Immature natural killer cell (primary cell): ENCODE measurements at regions not wholly inside any gene's neighbourhood (a gene's known extent, or its start where the extent isn't known, plus 50 kb on each side); places are given as distances from the start of the nearest gene placed in this dataset.

Source experiments
- DNase-seq, 3 donors: peaks; one replicate each; pipeline ENCODE4 v3.0.0; 2022; ENCODE audit warnings: mixed read lengths in 1 of 3
- H3K27ac Mint-ChIP-seq, 6 donors: one replicate each; pipeline ENCODE4 v1.8.0; 2020; ENCODE audit warnings: mixed read lengths in 6 of 6, mild to moderate bottlenecking in 5 of 6, inconsistent platforms in 4 of 6, moderate library complexity in 3 of 6
- H3K27me3 Mint-ChIP-seq, 3 donors: one replicate each; pipeline ENCODE4 v1.8.0; 2020 to 2021; ENCODE audit warnings: low read depth in 3 of 3, mild to moderate bottlenecking in 3 of 3, mixed read lengths in 3 of 3, moderate library complexity in 3 of 3, inconsistent platforms in 1 of 3
- H3K36me3 Mint-ChIP-seq, 3 donors: one replicate each; pipeline ENCODE4 v1.8.0; 2020; ENCODE audit warnings: mixed read lengths in 3 of 3, inconsistent platforms in 2 of 3, mild to moderate bottlenecking in 2 of 3
- H3K4me1 Mint-ChIP-seq, 2 donors: one replicate each; pipeline ENCODE4 v1.8.0; 2020; ENCODE audit warnings: inconsistent platforms in 2 of 2, mild to moderate bottlenecking in 2 of 2, mixed read lengths in 2 of 2, moderate library complexity in 1 of 2
- H3K4me3 Mint-ChIP-seq, 5 donors: one replicate each; pipeline ENCODE4 v1.8.0; 2020; ENCODE audit warnings: mild to moderate bottlenecking in 5 of 5, mixed read lengths in 5 of 5, inconsistent platforms in 3 of 5, moderate library complexity in 3 of 5
- H3K9me3 Mint-ChIP-seq, 6 donors: one replicate each; pipeline ENCODE4 v1.8.0; 2020; ENCODE audit warnings: mild to moderate bottlenecking in 6 of 6, mixed read lengths in 6 of 6, inconsistent platforms in 4 of 6, moderate library complexity in 3 of 6

GRCh38 chr4:140297221-140297570, 76.2 kb upstream of the SCOC start:
- Mint-ChIP-seq H3K36me3 (no peaks in the 10 kb centered on the region), H3K9me3 (no peaks in the 10 kb centered on the region), H3K4me3 (no peak overlapping the region), H3K27ac (no peak overlapping the region), H3K4me1 (no peaks in the 10 kb centered on the region), H3K27me3 (peaks cover 0 to 5% (median 5%) of the 10 kb centered on the region in 3 donors)
- DNase-seq = no peak

- Mint-ChIP-seq H3K36me3 (no peaks in the 10 kb centered on the region), H3K4me1 (no peaks in the 10 kb centered on the region), H3K27ac (no peak overlapping the region), H3K4me3 (no peak overlapping the region), H3K9me3 (no peaks in the 10 kb centered on the region), H3K27me3 (peaks cover 0 to 5% (median 5%) of the 10 kb centered on the region in 3 donors)
- DNase-seq = no peak
Measured at GRCh38 chr4:140296335-140297220, 76.9 kb upstream of the SCOC start.

GRCh38 chr4:140293979-140294378, 79.5 kb upstream of the SCOC start:
- H3K4me1 Mint-ChIP-seq = no peaks in the 10 kb centered on the region
- no peaks in the 10 kb centered on the region for H3K9me3 Mint-ChIP-seq
- no peaks in the 10 kb centered on the region for H3K36me3 Mint-ChIP-seq
- DNase-seq = no peak
- H3K27me3 Mint-ChIP-seq = peaks cover 0 to 5% (median 0%) of the 10 kb centered on the region in 3 donors
- H3K4me3 Mint-ChIP-seq = no peak overlapping the region
- no peak overlapping the region for H3K27ac Mint-ChIP-seq

- no peaks in the 10 kb centered on the region for H3K27me3 Mint-ChIP-seq
- H3K36me3 Mint-ChIP-seq = no peaks in the 10 kb centered on the region
- DNase-seq = no peak
- H3K27ac Mint-ChIP-seq = no peak overlapping the region
- no peak overlapping the region for H3K4me3 Mint-ChIP-seq
- H3K4me1 Mint-ChIP-seq = no peaks in the 10 kb centered on the region
- no peaks in the 10 kb centered on the region for H3K9me3 Mint-ChIP-seq
Measured at GRCh38 chr4:140291259-140291658, 82.2 kb upstream of the SCOC start.

GRCh38 chr4:140289486-140289885, 84.0 kb upstream of the SCOC start:
- no peaks in the 10 kb centered on the region for H3K27me3 Mint-ChIP-seq
- DNase-seq = no peak
- H3K27ac Mint-ChIP-seq = no peak overlapping the region
- H3K4me1 Mint-ChIP-seq = no peaks in the 10 kb centered on the region
- no peaks in the 10 kb centered on the region for H3K9me3 Mint-ChIP-seq
- no peaks in the 10 kb centered on the region for H3K36me3 Mint-ChIP-seq
- H3K4me3 Mint-ChIP-seq = no peak overlapping the region

GRCh38 chr4:140286456-140286855, 87.0 kb upstream of the SCOC start:
- Mint-ChIP-seq H3K27me3 (peaks cover 0 to 2% (median 0%) of the 10 kb centered on the region in 3 donors), H3K4me1 (no peaks in the 10 kb centered on the region)

GRCh38 chr4:140284456-140284855, 89.0 kb upstream of the SCOC start:
- H3K9me3 Mint-ChIP-seq = no peaks in the 10 kb centered on the region
- peaks cover 0 to 2% (median 0%) of the 10 kb centered on the region in 3 donors for H3K27me3 Mint-ChIP-seq
- H3K36me3 Mint-ChIP-seq = no peaks in the 10 kb centered on the region
- no peak overlapping the region for H3K27ac Mint-ChIP-seq
- H3K4me3 Mint-ChIP-seq = no peak overlapping the region
- no peaks in the 10 kb centered on the region for H3K4me1 Mint-ChIP-seq
- no peak for DNase-seq

More at GRCh38 chr4:140286456-140286855, 87.0 kb upstream of the SCOC start:
- Mint-ChIP-seq H3K9me3 (no peaks in the 10 kb centered on the region), H3K4me3 (no peak overlapping the region), H3K36me3 (no peaks in the 10 kb centered on the region), H3K27ac (no peak overlapping the region)
- no peak for DNase-seq

- no peaks in the 10 kb centered on the region for H3K36me3 Mint-ChIP-seq
- H3K9me3 Mint-ChIP-seq = no peaks in the 10 kb centered on the region
- H3K4me3 Mint-ChIP-seq = no peak overlapping the region
- H3K4me1 Mint-ChIP-seq = no peaks in the 10 kb centered on the region
- peaks cover 0 to 5% (median 0%) of the 10 kb centered on the region in 3 donors for H3K27me3 Mint-ChIP-seq
- no peak overlapping the region for H3K27ac Mint-ChIP-seq
- no peak for DNase-seq
Measured at GRCh38 chr4:140281828-140282552, 91.5 kb upstream of the SCOC start.

GRCh38 chr4:140277576-140277975, 95.9 kb upstream of the SCOC start:
- DNase-seq = no peak
- H3K27ac Mint-ChIP-seq = no peak overlapping the region
- H3K27me3 Mint-ChIP-seq = peaks cover 0 to 5% (median 0%) of the 10 kb centered on the region in 3 donors
- no peaks in the 10 kb centered on the region for H3K36me3 Mint-ChIP-seq
- no peaks in the 10 kb centered on the region for H3K4me1 Mint-ChIP-seq
- H3K4me3 Mint-ChIP-seq = no peak overlapping the region
- H3K9me3 Mint-ChIP-seq = peaks cover 0 to 1% (median 0%) of the 10 kb centered on the region in 6 donors

- Mint-ChIP-seq H3K4me1 (no peaks in the 10 kb centered on the region), H3K4me3 (no peak overlapping the region), H3K27me3 (peaks cover 0 to 2% (median 0%) of the 10 kb centered on the region in 3 donors), H3K36me3 (no peaks in the 10 kb centered on the region), H3K9me3 (peaks cover 0 to 4% (median 0%) of the 10 kb centered on the region in 6 donors), H3K27ac (no peak overlapping the region)
- DNase-seq = no peak
Measured at GRCh38 chr4:140271553-140271952, 101.9 kb upstream of the SCOC start.

GRCh38 chr4:140269369-140269768, 104.1 kb upstream of the SCOC start:
- no peak overlapping the region for H3K27ac Mint-ChIP-seq
- no peaks in the 10 kb centered on the region for H3K4me1 Mint-ChIP-seq
- DNase-seq = no peak
- no peaks in the 10 kb centered on the region for H3K36me3 Mint-ChIP-seq
- H3K27me3 Mint-ChIP-seq = peaks cover 0 to 4% (median 2%) of the 10 kb centered on the region in 3 donors
- H3K9me3 Mint-ChIP-seq = peaks cover 0 to 3% (median 0%) of the 10 kb centered on the region in 6 donors
- H3K4me3 Mint-ChIP-seq = no peak overlapping the region

- H3K9me3 Mint-ChIP-seq = peaks cover 0 to 3% (median 0%) of the 10 kb centered on the region in 6 donors
- H3K27ac Mint-ChIP-seq = no peak overlapping the region
- DNase-seq = no peak
- H3K4me3 Mint-ChIP-seq = no peak overlapping the region
- H3K36me3 Mint-ChIP-seq = no peaks in the 10 kb centered on the region
- peaks cover 0 to 4% (median 2%) of the 10 kb centered on the region in 3 donors for H3K27me3 Mint-ChIP-seq
- no peaks in the 10 kb centered on the region for H3K4me1 Mint-ChIP-seq
Measured at GRCh38 chr4:140268186-140268841, 105.1 kb upstream of the SCOC start.

- Mint-ChIP-seq H3K9me3 (peaks cover 0 to 3% (median 0%) of the 10 kb centered on the region in 6 donors), H3K27me3 (peaks cover 0 to 4% (median 2%) of the 10 kb centered on the region in 3 donors), H3K4me3 (no peak overlapping the region), H3K4me1 (no peaks in the 10 kb centered on the region), H3K36me3 (no peaks in the 10 kb centered on the region), H3K27ac (no peak overlapping the region)
- DNase-seq = no peak
Measured at GRCh38 chr4:140267576-140267975, 105.9 kb upstream of the SCOC start.
